HG03521 (cell line): ENCODE measurements at regions not wholly inside any gene's neighbourhood (a gene's known extent, or its start where the extent isn't known, plus 50 kb on each side); places are given as distances from the start of the nearest gene placed in this dataset.

Experiments
- ATAC-seq: cut with Tn5 transposase; IDR thresholded peaks from one replicate; pipeline ENCODE4 v1.9.1; 2021; ENCODE audit warnings: mild to moderate bottlenecking, moderate library complexity; ENCODE audit not compliant: unreplicated experiment

- no peak for ATAC-seq
These were observed 64.7 kb upstream of the CTSO start for GRCh38 chr4:156018383-156018782.

GRCh38 chr4:156015781-156016180 is 62.1 kb upstream of the CTSO start:
- ATAC-seq = no peak

- ATAC-seq = no peak
These were observed 52.5 kb upstream of the CTSO start for GRCh38 chr4:156006192-156006591.
